ENCODE measurements at regions not wholly inside any gene's neighbourhood (a gene's known extent, or its start where the extent isn't known, plus 50 kb on each side); places are given as distances from the start of the nearest gene placed in this dataset.

GRCh38 chr6:43907312-43907711 is 137.3 kb downstream of the VEGFA start:
- TF ChIP-seq FOXP2 (optimal IDR thresholded peaks at IDR 0.05; ENCODE audit: borderline replicate concordance, extremely low read depth, extremely low read length, insufficient read depth) (no peak), REST (IDR thresholded peaks at IDR 0.05; ENCODE audit: insufficient read depth in 1 of 2, low read depth in 2 of 2, low read length in 2 of 2) (no peak), POLR2AphosphoS5 (IDR thresholded peaks at IDR 0.05; ENCODE audit: low read depth, low read length) (no peak), SIN3A (IDR thresholded peaks at IDR 0.05; ENCODE audit: borderline replicate concordance, insufficient read depth, low read length) (no peak), TAF1 (IDR thresholded peaks at IDR 0.05; ENCODE audit: borderline replicate concordance, insufficient read depth, low read length) (no peak)

GRCh38 chr6:43904311-43905123 is 134.5 kb downstream of the VEGFA start:
- TF ChIP-seq FOXP2 (optimal IDR thresholded peaks at IDR 0.05; ENCODE audit: borderline replicate concordance, extremely low read depth, extremely low read length, insufficient read depth) (no peak), REST (IDR thresholded peaks at IDR 0.05; ENCODE audit: insufficient read depth in 1 of 2, low read depth in 2 of 2, low read length in 2 of 2) (no peak), TAF1 (IDR thresholded peaks at IDR 0.05; ENCODE audit: borderline replicate concordance, insufficient read depth, low read length) (no peak), SIN3A (IDR thresholded peaks at IDR 0.05; ENCODE audit: borderline replicate concordance, insufficient read depth, low read length) (no peak), POLR2AphosphoS5 (IDR thresholded peaks at IDR 0.05; ENCODE audit: low read depth, low read length) (no peak)

- TF ChIP-seq FOXP2 (optimal IDR thresholded peaks at IDR 0.05; ENCODE audit: borderline replicate concordance, extremely low read depth, extremely low read length, insufficient read depth) (no peak), TAF1 (IDR thresholded peaks at IDR 0.05; ENCODE audit: borderline replicate concordance, insufficient read depth, low read length) (no peak), POLR2AphosphoS5 (IDR thresholded peaks at IDR 0.05; ENCODE audit: low read depth, low read length) (no peak), REST (IDR thresholded peaks at IDR 0.05; ENCODE audit: insufficient read depth in 1 of 2, low read depth in 2 of 2, low read length in 2 of 2) (no peak), SIN3A (IDR thresholded peaks at IDR 0.05; ENCODE audit: borderline replicate concordance, insufficient read depth, low read length) (no peak)
These were observed 133.8 kb downstream of the VEGFA start for GRCh38 chr6:43903739-43904290.

GRCh38 chr6:43901733-43902230 is 131.8 kb downstream of the VEGFA start:
- no peak for TF ChIP-seq FOXP2 (optimal IDR thresholded peaks at IDR 0.05; ENCODE audit: borderline replicate concordance, extremely low read depth, extremely low read length, insufficient read depth)
- no peak for TF ChIP-seq TAF1 (IDR thresholded peaks at IDR 0.05; ENCODE audit: borderline replicate concordance, insufficient read depth, low read length)
- TF ChIP-seq POLR2AphosphoS5 (IDR thresholded peaks at IDR 0.05; ENCODE audit: low read depth, low read length): no peak
- TF ChIP-seq REST (IDR thresholded peaks at IDR 0.05; ENCODE audit: insufficient read depth in 1 of 2, low read depth in 2 of 2, low read length in 2 of 2): no peak
- TF ChIP-seq SIN3A (IDR thresholded peaks at IDR 0.05; ENCODE audit: borderline replicate concordance, insufficient read depth, low read length): no peak

Data from PFSK-1 (cell line).